DND-41 (cell line): ENCODE measurements at regions not wholly inside any gene's neighbourhood (a gene's known extent, or its start where the extent isn't known, plus 50 kb on each side); places are given as distances from the start of the nearest gene placed in this dataset.

Source experiments
- CTCF ChIP-seq: IDR thresholded peaks from 2 replicates; pipeline ENCODE4 v1.5.1; 2012; ENCODE audit warnings: borderline replicate concordance, low read length, moderate library complexity, mild to moderate bottlenecking; ENCODE audit not compliant: poor library complexity, severe bottlenecking; ENCODE audit errors: extremely low read depth
- EZH2 ChIP-seq: IDR thresholded peaks from 3 replicates; pipeline ENCODE4 v1.6.1; 2012; ENCODE audit warnings: borderline replicate concordance, low read depth, mild to moderate bottlenecking, moderate library complexity, low read length, inconsistent platforms; ENCODE audit not compliant: severe bottlenecking

- no peak for TF ChIP-seq CTCF
- TF ChIP-seq EZH2: no peak
These were observed 78.2 kb upstream of the FGGY start for GRCh38 chr1:59218521-59219236.
